ENCODE measurements at regions not wholly inside any gene's neighbourhood (a gene's known extent, or its start where the extent isn't known, plus 50 kb on each side); places are given as distances from the start of the nearest gene placed in this dataset.

- Histone ChIP-seq H3K36me3 (no peaks in the 10 kb centered on the region), H3K4me1 (no peaks in the 10 kb centered on the region), H3K4me3 (no peak overlapping the region), H3K9me3 (no peaks in the 10 kb centered on the region), H3K27ac (replicated peaks in 1 of 4) (no peak overlapping the region), H3K27me3 (no peaks in the 10 kb centered on the region)
- intact Hi-C loops (cut with DNase I): no loop called here
- DNase-seq (ENCODE audit: extremely low spot score): no peak
- TF ChIP-seq POLR2A (IDR thresholded peaks at IDR 0.05; ENCODE audit: low read depth) (no peak), POLR2AphosphoS5 (IDR thresholded peaks at IDR 0.05) (no peak), CTCF (IDR thresholded peaks at IDR 0.05) (no peak), EP300 (IDR thresholded peaks at IDR 0.05) (no peak)
Observed at GRCh38 chr3:103085465-103085864, 650.6 kb downstream of the ZPLD1 start.

DNA sequence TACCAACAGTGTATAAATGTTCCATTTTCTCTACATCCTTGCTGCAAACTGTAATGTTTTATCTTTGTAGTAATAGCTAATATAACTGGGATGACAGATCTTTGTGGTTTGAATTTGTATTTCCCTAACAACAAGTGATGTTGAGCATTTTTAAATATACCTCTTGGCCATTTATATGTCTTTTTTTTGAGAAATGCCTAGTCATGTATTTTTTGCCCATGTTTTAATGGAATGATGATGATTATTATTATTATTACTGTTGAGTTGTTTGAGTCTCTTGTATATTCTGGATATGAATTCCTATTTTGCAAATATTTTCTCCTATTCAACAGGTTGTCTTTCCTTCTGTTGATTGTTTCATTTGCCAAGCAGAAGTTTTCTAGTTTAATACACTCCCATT, 654.9 kb downstream of the ZPLD1 start:
- no peak for DNase-seq (ENCODE audit: extremely low spot score)
- TF ChIP-seq EP300 (IDR thresholded peaks at IDR 0.05) (no peak), CTCF (IDR thresholded peaks at IDR 0.05) (no peak), POLR2AphosphoS5 (IDR thresholded peaks at IDR 0.05) (no peak), POLR2A (IDR thresholded peaks at IDR 0.05; ENCODE audit: low read depth) (no peak)
- H3K9me3 ChIP-seq: peaks cover 0 to 5% (median 2%) of the 10 kb centered on the region in 4 donors

GRCh38 chr3:103105206-103105605, 670.4 kb downstream of the ZPLD1 start:
- H3K9me3 ChIP-seq: no peaks in the 10 kb centered on the region
- no peaks in the 10 kb centered on the region for H3K36me3 ChIP-seq
- DNase-seq (ENCODE audit: extremely low spot score): no peak
- no peaks in the 10 kb centered on the region for H3K27me3 ChIP-seq
- 92% methylated on average over 2 of the region's 2 CpGs for WGBS
- no peak for TF ChIP-seq EP300 (IDR thresholded peaks at IDR 0.05)
- no peak for TF ChIP-seq POLR2AphosphoS5 (IDR thresholded peaks at IDR 0.05)
- TF ChIP-seq CTCF (IDR thresholded peaks at IDR 0.05): no peak
- no peak for TF ChIP-seq POLR2A (IDR thresholded peaks at IDR 0.05; ENCODE audit: low read depth)
- no peak overlapping the region for H3K27ac ChIP-seq (replicated peaks in 1 of 4)
- intact Hi-C loops (cut with DNase I): no loop called here
- no peak overlapping the region for H3K4me3 ChIP-seq
- H3K4me1 ChIP-seq: no peaks in the 10 kb centered on the region

More for the DNA sequence above, 654.9 kb downstream of the ZPLD1 start:
- no peak overlapping the region for H3K4me3 ChIP-seq
- H3K27ac ChIP-seq (replicated peaks in 1 of 4): no peak overlapping the region
- intact Hi-C loops (cut with DNase I): no loop called here
- no peaks in the 10 kb centered on the region for H3K36me3 ChIP-seq
- H3K4me1 ChIP-seq: no peaks in the 10 kb centered on the region
- no peaks in the 10 kb centered on the region for H3K27me3 ChIP-seq

DNA sequence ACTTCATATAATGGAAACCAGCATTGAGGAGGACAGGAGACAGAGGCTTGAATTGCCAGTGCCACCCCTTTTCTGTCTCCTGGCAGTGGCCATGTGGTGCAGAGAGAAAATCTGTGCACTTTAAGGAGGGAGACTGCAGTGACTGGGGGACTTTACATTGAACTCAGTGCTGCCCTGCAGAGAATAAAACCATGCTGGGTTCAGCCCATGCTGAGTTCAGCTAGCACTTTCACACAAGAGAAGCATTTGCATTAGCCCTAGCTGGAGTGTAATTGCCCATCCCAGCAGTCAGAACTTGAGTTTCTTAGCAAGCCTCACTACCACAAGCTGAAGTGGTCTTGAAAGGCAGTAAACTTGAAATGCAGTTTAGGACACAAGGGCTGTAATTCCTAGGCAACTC, 677.5 kb downstream of the ZPLD1 start:
- Histone ChIP-seq H3K9me3 (no peaks in the 10 kb centered on the region), H3K27ac (replicated peaks in 1 of 4) (no peak overlapping the region), H3K36me3 (no peaks in the 10 kb centered on the region), H3K4me3 (no peak overlapping the region), H3K27me3 (no peaks in the 10 kb centered on the region), H3K4me1 (no peaks in the 10 kb centered on the region)
- DNase-seq (ENCODE audit: extremely low spot score): no peak
- TF ChIP-seq CTCF (IDR thresholded peaks at IDR 0.05) (no peak), POLR2AphosphoS5 (IDR thresholded peaks at IDR 0.05) (no peak), EP300 (IDR thresholded peaks at IDR 0.05) (no peak), POLR2A (IDR thresholded peaks at IDR 0.05; ENCODE audit: low read depth) (no peak)
- intact Hi-C loops (cut with DNase I): no loop called here

DNA sequence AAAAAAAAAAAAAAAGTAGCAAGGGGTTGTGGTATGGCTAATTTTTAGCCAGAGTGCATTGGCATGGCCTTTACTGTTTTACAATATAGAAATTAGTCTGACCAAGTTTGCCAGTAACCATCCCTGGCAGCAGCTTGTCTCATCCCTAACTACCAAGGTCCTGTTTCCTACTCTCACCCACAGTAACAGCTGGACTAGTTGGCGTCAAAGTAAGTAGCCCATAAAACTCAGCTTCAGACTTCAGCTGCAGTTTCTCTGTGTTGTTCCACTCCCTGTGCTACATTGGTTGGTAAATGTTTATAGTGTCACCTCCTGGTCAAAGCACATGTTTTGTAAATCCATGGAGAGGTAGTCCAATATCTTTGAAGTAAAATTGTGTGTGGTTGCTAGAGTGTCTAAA, 691.3 kb downstream of the ZPLD1 start:
- WGBS: 100% methylated on average over 1 of the region's 1 CpG
- Histone ChIP-seq H3K27ac (replicated peaks in 1 of 4) (no peak overlapping the region), H3K36me3 (no peaks in the 10 kb centered on the region), H3K27me3 (no peaks in the 10 kb centered on the region), H3K4me3 (no peak overlapping the region), H3K4me1 (no peaks in the 10 kb centered on the region), H3K9me3 (no peaks in the 10 kb centered on the region)
- no peak for DNase-seq (ENCODE audit: extremely low spot score)
- TF ChIP-seq POLR2A (IDR thresholded peaks at IDR 0.05; ENCODE audit: low read depth): no peak
- intact Hi-C loops (cut with DNase I): no loop called here
